ENCODE measurements at regions not wholly inside any gene's neighbourhood (a gene's known extent, or its start where the extent isn't known, plus 50 kb on each side); places are given as distances from the start of the nearest gene placed in this dataset.

DNA sequence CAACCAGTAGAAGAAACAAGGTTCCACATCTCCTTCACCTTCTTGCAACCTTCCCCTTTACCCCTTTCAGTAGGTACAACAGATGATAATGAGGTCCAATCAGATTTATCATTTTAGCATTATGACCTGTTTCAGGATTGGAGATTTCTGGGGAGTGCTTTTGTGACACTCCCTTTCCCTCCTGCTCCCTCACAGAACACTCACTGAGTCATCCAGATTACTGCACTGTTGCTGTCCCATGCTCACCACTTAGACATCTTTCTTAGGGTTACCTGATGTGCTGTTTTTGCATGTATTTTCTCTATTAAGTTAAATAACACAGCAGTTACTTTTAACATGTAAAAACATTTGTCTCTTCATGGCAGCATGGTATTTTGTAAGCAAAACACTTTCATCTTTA lies 118.5 kb downstream of the MFSD1 start:
- no peak for DNase-seq (ENCODE audit: low spot score)
- Histone ChIP-seq H2AFZ (no peak overlapping the region), H3K79me2 (no peaks in the 10 kb centered on the region), H3K9me2 (replicated peaks; ENCODE audit: insufficient read depth) (no peaks in the 10 kb centered on the region), H3K9me3 (ENCODE audit: low read depth) (no peaks in the 10 kb centered on the region), H4K20me1 (ENCODE audit: insufficient read depth, poor library complexity, severe bottlenecking) (no peaks in the 10 kb centered on the region), H3K27me3 (no peaks in the 10 kb centered on the region), H3K27ac (no peak overlapping the region), H3K36me3 (replicated peaks; ENCODE audit: insufficient read depth, low read depth) (no peaks in the 10 kb centered on the region), H3K4me3 (no peak overlapping the region), H3K4me2 (no peak overlapping the region), H3K4me1 (ENCODE audit: insufficient read depth) (no peaks in the 10 kb centered on the region)
- no peak for TF ChIP-seq EZH2 (IDR thresholded peaks at IDR 0.05; ENCODE audit: borderline replicate concordance)

DNA sequence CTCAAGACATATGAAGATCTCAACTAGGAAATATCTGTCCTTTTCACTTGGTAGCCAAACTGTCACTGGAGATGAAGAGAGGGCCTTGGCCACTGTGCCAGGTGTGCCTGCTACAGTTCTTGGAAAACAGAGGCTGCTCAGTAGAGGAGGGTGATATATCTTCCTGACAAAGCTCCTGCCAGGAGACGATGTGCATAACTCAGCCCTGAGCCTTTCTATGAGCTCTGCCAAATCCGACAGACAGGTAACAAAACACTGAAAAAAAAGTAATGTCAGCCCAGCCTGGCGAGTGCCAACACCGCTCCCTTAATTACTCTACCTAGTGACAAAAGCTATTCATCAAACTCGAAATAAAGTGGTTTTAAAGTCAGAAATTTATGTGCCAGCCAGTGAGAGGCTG lies 123.2 kb downstream of the MFSD1 start:
- Histone ChIP-seq H3K79me2 (no peaks in the 10 kb centered on the region), H3K4me2 (no peak overlapping the region), H3K4me3 (no peak overlapping the region), H3K27me3 (no peaks in the 10 kb centered on the region), H3K9me3 (ENCODE audit: low read depth) (no peaks in the 10 kb centered on the region), H3K4me1 (ENCODE audit: insufficient read depth) (no peaks in the 10 kb centered on the region), H3K36me3 (replicated peaks; ENCODE audit: insufficient read depth, low read depth) (no peaks in the 10 kb centered on the region), H3K9me2 (replicated peaks; ENCODE audit: insufficient read depth) (no peaks in the 10 kb centered on the region), H4K20me1 (ENCODE audit: insufficient read depth, poor library complexity, severe bottlenecking) (no peaks in the 10 kb centered on the region), H3K27ac (no peak overlapping the region), H2AFZ (no peak overlapping the region)
- whole genome bisulfite sequencing (ENCODE audit: low lambda C conversion rate, missing lambda C conversion rate) = 72% methylated on average over 5 of the region's 5 CpGs
- DNase-seq (ENCODE audit: low spot score) = no peak
- TF ChIP-seq, protein P1, sequence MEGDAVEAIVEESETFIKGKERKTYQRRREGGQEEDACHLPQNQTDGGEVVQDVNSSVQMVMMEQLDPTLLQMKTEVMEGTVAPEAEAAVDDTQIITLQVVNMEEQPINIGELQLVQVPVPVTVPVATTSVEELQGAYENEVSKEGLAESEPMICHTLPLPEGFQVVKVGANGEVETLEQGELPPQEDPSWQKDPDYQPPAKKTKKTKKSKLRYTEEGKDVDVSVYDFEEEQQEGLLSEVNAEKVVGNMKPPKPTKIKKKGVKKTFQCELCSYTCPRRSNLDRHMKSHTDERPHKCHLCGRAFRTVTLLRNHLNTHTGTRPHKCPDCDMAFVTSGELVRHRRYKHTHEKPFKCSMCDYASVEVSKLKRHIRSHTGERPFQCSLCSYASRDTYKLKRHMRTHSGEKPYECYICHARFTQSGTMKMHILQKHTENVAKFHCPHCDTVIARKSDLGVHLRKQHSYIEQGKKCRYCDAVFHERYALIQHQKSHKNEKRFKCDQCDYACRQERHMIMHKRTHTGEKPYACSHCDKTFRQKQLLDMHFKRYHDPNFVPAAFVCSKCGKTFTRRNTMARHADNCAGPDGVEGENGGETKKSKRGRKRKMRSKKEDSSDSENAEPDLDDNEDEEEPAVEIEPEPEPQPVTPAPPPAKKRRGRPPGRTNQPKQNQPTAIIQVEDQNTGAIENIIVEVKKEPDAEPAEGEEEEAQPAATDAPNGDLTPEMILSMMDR (IDR thresholded peaks at IDR 0.05; ENCODE audit: poor library complexity) = no peak
- no peak for TF ChIP-seq EZH2phosphoT487 (IDR thresholded peaks at IDR 0.05; ENCODE audit: low read depth, severe bottlenecking, unreplicated experiment)
- TF ChIP-seq EZH2 (IDR thresholded peaks at IDR 0.05; ENCODE audit: borderline replicate concordance) = no peak

DNA sequence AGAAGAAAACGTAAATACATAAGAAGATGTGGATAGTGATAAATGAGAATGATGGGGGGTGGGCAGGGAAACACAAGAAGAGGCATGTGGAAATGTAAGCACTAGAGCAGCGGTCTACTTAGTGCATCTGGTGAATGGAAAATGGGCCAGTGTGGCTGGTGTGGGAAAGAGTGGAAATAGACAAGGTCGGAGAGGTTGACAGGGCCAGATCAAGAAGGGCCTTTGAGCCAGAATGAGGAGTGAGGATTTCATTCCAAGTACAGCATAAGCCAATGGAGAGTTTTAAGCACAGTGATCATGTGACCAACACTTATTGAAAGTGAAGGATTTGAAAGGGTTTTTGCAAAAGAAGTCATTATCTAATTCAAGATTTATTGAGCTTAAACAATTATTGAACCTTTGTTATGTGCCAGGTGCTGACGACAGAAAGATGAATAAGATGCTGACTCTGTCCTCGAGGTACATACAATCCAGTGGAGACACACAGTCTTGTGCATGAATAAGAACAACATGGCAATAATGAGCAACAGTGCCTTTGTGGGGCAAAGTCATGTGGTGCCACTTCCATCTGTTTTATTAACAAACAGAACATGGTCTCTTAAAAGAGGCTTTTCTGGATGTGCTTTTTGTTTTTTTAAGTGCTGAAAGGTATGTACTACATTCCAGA lies 124.1 kb downstream of the MFSD1 start:
- Histone ChIP-seq H2AFZ (no peak overlapping the region), H3K4me2 (no peak overlapping the region), H3K36me3 (replicated peaks; ENCODE audit: insufficient read depth, low read depth) (no peaks in the 10 kb centered on the region), H3K27ac (no peak overlapping the region), H3K27me3 (no peaks in the 10 kb centered on the region), H3K79me2 (no peaks in the 10 kb centered on the region), H3K9me2 (replicated peaks; ENCODE audit: insufficient read depth) (no peaks in the 10 kb centered on the region), H3K4me1 (ENCODE audit: insufficient read depth) (no peaks in the 10 kb centered on the region), H4K20me1 (ENCODE audit: insufficient read depth, poor library complexity, severe bottlenecking) (no peaks in the 10 kb centered on the region), H3K4me3 (no peak overlapping the region), H3K9me3 (ENCODE audit: low read depth) (no peaks in the 10 kb centered on the region)
- WGBS (ENCODE audit: low lambda C conversion rate, missing lambda C conversion rate) = 91% methylated on average over 5 of the region's 5 CpGs
- TF ChIP-seq EZH2phosphoT487 (IDR thresholded peaks at IDR 0.05; ENCODE audit: low read depth, severe bottlenecking, unreplicated experiment) (no peak), EZH2 (IDR thresholded peaks at IDR 0.05; ENCODE audit: borderline replicate concordance) (no peak)
- TF ChIP-seq, protein P1 (IDR thresholded peaks at IDR 0.05; ENCODE audit: poor library complexity) = no peak
- no peak for DNase-seq (ENCODE audit: low spot score)

DNA sequence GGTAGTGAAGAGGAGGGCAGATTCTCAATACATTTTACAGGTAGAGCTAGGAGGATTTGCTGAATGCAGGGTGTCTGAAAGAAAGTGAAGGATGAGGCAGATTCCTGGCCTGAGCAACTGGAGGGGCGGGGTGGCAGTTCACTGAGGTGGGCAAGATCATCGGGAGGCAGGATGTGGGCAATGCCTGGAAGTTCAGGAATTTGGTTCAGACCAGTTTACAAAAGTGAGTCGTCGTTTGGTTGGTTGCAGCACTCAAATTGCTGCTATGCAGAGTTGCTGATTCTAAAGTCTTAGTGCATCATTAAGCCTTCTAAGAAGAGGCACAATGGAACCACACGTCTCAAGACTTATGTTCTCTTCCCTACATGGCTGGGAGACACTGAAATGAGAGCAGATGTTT lies 134.0 kb downstream of the MFSD1 start:
- Histone ChIP-seq H3K79me2 (no peaks in the 10 kb centered on the region), H3K4me3 (no peak overlapping the region), H3K27ac (no peak overlapping the region), H3K27me3 (no peaks in the 10 kb centered on the region), H4K20me1 (ENCODE audit: insufficient read depth, poor library complexity, severe bottlenecking) (no peaks in the 10 kb centered on the region), H3K4me2 (no peak overlapping the region), H3K4me1 (ENCODE audit: insufficient read depth) (no peaks in the 10 kb centered on the region), H3K9me2 (replicated peaks; ENCODE audit: insufficient read depth) (no peaks in the 10 kb centered on the region), H3K36me3 (replicated peaks; ENCODE audit: insufficient read depth, low read depth) (no peaks in the 10 kb centered on the region), H2AFZ (no peak overlapping the region), H3K9me3 (ENCODE audit: low read depth) (no peaks in the 10 kb centered on the region)
- WGBS (ENCODE audit: low lambda C conversion rate, missing lambda C conversion rate) = 77% methylated on average over 5 of the region's 5 CpGs
- TF ChIP-seq EZH2 (IDR thresholded peaks at IDR 0.05; ENCODE audit: borderline replicate concordance) (no peak), EZH2phosphoT487 (IDR thresholded peaks at IDR 0.05; ENCODE audit: low read depth, severe bottlenecking, unreplicated experiment) (no peak)
- TF ChIP-seq, protein P1 (IDR thresholded peaks at IDR 0.05; ENCODE audit: poor library complexity) = no peak
- no peak for DNase-seq (ENCODE audit: low spot score)

Data from hepatocyte (in vitro differentiated cells).